Fibroblast of pulmonary artery (primary cell): ENCODE measurements at regions not wholly inside any gene's neighbourhood (a gene's known extent, or its start where the extent isn't known, plus 50 kb on each side); places are given as distances from the start of the nearest gene placed in this dataset.
A peak's percentile ranks its signal among the peaks of the same experiment; 100 is the strongest.
"Not testable (repeated sequence)": the region's sequence is repeated elsewhere in the genome, so short reads cannot be mapped to it uniquely, and the experiment has no call there.

ENCODE experiments used
- DNase-seq: peaks from one replicate; pipeline ENCODE4 v3.0.0-alpha.2; 2010; ENCODE audit warnings: low read depth
- H3K4me3 ChIP-seq: replicated peaks from 2 replicates; pipeline ENCODE4 v1.5.1; 2011; ENCODE audit warnings: low read depth, mild to moderate bottlenecking, control low read depth, low read length, moderate library complexity
- TF ChIP-seq, protein P1 (sequence below): IDR thresholded peaks from 2 replicates; pipeline ENCODE4 v1.5.1; 2011; ENCODE audit warnings: mild to moderate bottlenecking, control low read depth, low read length, inconsistent platforms; ENCODE audit errors: missing control alignments

- TF ChIP-seq, protein P1, sequence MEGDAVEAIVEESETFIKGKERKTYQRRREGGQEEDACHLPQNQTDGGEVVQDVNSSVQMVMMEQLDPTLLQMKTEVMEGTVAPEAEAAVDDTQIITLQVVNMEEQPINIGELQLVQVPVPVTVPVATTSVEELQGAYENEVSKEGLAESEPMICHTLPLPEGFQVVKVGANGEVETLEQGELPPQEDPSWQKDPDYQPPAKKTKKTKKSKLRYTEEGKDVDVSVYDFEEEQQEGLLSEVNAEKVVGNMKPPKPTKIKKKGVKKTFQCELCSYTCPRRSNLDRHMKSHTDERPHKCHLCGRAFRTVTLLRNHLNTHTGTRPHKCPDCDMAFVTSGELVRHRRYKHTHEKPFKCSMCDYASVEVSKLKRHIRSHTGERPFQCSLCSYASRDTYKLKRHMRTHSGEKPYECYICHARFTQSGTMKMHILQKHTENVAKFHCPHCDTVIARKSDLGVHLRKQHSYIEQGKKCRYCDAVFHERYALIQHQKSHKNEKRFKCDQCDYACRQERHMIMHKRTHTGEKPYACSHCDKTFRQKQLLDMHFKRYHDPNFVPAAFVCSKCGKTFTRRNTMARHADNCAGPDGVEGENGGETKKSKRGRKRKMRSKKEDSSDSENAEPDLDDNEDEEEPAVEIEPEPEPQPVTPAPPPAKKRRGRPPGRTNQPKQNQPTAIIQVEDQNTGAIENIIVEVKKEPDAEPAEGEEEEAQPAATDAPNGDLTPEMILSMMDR = no peak
- H3K4me3 ChIP-seq = no peak overlapping the region
- DNase-seq = no peak
Measured at GRCh38 chr11:98296091-98296880, 724.5 kb upstream of the CNTN5 start.

DNA sequence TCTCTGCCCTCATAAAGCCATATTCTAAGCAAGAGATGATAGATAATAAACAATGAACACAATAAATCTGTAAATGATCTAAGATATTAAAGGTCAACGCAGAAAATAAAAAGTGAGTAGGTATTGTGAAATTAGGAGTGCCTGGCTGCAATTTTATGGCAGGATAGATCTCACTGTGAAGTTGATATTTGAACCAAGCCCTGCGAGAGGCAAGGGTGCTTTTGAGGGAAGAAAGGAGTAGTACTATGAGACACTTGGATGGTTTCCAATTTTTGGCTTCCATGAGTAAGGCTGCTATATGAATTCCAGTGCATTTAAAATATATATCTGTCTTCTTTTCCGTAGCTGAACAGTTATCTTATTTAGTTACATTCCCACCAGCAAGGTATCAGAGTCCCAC is 720.0 kb upstream of the CNTN5 start:
- TF ChIP-seq, protein P1 = no peak
- H3K4me3 ChIP-seq = no peak overlapping the region
- peak; percentile 26 for DNase-seq

GRCh38 chr11:98307827-98308491 is 712.8 kb upstream of the CNTN5 start:
- peak; percentile 6 for DNase-seq
- TF ChIP-seq, protein P1 = no peak
- no peak overlapping the region for H3K4me3 ChIP-seq

DNA sequence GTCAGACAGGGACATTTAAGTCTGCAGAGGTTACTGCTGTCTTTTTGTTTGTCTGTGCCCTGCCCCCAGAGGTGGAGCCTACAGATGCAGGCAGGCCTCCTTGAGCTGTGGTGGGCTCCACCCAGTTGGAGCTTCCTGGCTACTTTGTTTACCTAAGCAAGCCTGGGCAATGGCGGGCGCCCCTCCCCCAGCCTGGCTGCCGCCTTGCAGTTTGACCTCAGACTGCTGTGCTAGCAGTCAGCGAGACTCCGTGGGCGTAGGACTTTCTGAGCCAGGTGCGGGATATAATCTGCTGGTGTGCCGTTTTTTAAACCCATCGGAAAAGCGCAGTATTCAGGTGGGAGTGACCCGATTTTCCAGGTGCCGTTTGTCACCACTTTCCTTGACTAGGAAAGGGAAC is 690.4 kb upstream of the CNTN5 start:
- not testable (repeated sequence) for DNase-seq, H3K4me3 ChIP-seq

DNA sequence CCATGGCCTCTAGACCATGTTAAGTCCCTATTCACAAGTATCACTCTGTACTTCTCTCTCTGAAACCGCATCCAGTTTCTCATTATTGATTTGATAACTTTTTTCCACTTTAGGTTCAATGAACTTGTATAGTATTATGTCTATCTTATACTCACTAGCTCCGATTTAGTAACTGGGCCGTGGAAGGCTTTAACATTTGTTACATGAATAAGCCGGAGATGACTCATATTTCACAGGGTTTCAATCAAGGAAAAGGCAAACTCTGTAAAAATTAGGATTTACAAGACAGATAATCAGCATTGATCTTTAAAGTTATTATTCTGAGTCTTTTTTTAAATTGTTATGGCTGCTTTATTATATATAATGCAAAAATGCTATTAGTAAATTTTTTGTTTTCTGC is 662.2 kb upstream of the CNTN5 start:
- H3K4me3 ChIP-seq = no peak overlapping the region
- no peak for DNase-seq
- TF ChIP-seq, protein P1 = no peak

DNA sequence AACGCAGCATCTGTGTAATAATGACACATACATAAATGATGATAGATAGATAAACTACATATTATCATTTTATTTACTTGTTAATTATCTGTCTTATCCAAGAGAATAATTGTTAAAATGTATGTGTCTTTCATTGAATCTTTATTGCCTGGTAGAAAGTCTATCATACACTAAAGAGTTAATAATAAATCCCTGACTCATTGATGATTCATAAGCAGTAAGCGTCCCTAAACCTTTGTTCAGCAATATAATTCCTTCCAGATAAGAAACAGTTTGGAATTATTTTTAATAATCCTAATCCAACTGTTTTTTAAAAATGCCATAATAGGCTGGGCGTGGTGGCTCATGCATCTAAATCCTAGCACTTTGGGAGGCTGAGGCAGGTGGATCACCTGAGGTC is 655.6 kb upstream of the CNTN5 start:
- DNase-seq = no peak
- TF ChIP-seq, protein P1 = no peak
- no peak overlapping the region for H3K4me3 ChIP-seq

DNA sequence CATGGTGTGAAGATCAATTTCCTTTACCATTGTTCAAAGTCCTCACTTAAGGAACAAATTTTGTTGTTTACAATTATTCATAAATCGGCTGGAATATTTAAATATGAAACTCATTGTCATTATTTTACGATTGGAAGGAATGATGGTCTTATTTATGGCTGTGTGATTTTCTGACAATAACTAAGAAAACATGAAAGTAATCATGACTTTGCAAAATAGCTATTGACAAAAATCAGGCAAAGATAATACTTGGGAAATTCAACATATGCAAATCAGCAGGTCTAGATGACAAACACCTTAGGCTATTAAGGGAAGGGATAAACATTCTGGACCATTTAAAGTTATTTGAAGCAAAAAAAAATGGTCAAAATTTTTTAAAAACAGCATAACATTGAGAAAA is 654.8 kb upstream of the CNTN5 start:
- no peak for DNase-seq
- H3K4me3 ChIP-seq = no peak overlapping the region
- TF ChIP-seq, protein P1 = no peak
